ENCODE measurements at regions not wholly inside any gene's neighbourhood (a gene's known extent, or its start where the extent isn't known, plus 50 kb on each side); places are given as distances from the start of the nearest gene placed in this dataset.

DNA sequence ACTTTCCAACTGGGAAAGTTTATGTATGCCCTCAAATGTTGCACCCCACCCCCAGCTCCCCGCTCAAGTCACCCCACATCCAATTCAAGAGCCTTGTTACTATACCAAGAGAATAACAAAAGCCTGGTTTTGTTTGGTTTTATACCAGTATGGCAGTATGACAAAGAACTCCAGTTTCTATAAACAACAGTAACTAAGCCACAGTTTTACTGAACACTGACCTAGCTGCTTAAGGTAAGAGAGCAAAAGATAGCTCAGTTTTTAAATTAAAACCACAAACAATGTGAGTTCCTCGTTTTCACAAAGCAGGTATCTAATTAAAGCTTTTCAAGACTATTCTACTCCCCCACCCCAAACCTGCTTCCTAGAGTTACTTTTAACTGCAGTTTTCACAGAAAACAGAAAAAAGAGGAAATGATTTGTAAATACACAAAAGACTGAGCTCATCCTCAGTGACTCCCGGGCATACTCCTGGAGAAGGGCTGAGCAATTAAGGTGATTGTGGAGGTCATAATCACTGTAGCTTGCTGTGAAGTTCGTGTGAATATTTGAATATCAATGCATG is 59.3 kb upstream of the LHX8 start:
- H3K4me2 ChIP-seq: peak overlapping the region; percentile 54
- peaks cover 17% of the 10 kb centered on the region for H3K4me1 ChIP-seq (ENCODE audit: low read depth, poor library complexity, severe bottlenecking)
- H4K20me1 ChIP-seq (ENCODE audit: insufficient read depth): no peaks in the 10 kb centered on the region
- H3K27me3 ChIP-seq (ENCODE audit: insufficient read depth, low read depth): no peaks in the 10 kb centered on the region
- no peak overlapping the region for H3K4me3 ChIP-seq (IDR thresholded peaks at IDR 0.05; ENCODE audit: insufficient read depth, low read depth, low read length)
- no peaks in the 10 kb centered on the region for H3K36me3 ChIP-seq (ENCODE audit: insufficient read depth)
- H3K9ac ChIP-seq: 0 out of 2 replicates have a peak overlapping the region, but pooled peaks have one; percentile 30
- TF ChIP-seq CTCF (conservative IDR thresholded peaks at IDR 0.05; ENCODE audit: low read depth, low read length): no peak
- H2AFZ ChIP-seq (ENCODE audit: low read depth): peak overlapping the region; percentile 61
- H3K27ac ChIP-seq: peak overlapping the region; percentile 47; the same call in 1 of the 2 replicates
- H3K79me2 ChIP-seq (ENCODE audit: insufficient read depth, low read depth): no peaks in the 10 kb centered on the region

DNA sequence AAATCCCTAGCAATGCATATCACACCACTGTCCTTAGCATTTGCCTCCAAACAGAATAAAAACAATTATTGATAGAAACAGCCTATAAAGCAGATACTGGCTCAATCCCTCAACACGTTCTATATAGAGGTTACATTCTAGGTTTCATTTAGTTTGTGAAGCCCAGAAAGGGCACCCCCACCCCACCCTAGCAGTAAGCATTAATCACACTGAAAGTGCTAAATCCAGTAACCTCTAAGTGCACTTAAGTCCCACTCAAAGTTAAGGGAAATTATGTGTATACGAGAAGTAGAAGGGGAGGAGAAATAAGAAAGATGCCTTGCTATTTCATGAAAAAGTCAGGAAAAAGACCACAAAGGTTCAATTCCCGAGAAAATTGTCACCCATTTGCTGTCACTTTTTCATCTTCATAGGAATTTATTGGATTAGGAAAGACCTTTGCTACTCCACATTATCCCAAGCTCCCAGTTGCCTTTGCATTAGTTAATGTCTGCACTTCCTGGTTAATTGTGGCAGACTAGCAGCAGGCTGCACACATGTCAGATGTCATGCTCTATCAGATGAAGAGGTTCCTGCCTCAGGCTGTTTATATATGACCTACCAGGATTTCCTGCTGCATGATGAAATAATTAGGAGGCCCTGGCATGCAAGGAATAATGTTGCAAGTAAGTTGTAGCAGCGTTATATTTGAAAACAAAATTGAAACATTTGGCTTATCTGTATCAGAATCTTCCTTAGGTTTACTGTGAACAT is 54.5 kb upstream of the LHX8 start:
- no peak overlapping the region for H3K4me3 ChIP-seq (IDR thresholded peaks at IDR 0.05; ENCODE audit: insufficient read depth, low read depth, low read length)
- no peak overlapping the region for H3K9ac ChIP-seq
- H4K20me1 ChIP-seq (ENCODE audit: insufficient read depth): no peaks in the 10 kb centered on the region
- H3K27ac ChIP-seq: no peak overlapping the region
- H3K27me3 ChIP-seq (ENCODE audit: insufficient read depth, low read depth): no peaks in the 10 kb centered on the region
- H3K79me2 ChIP-seq (ENCODE audit: insufficient read depth, low read depth): no peaks in the 10 kb centered on the region
- H3K4me1 ChIP-seq (ENCODE audit: low read depth, poor library complexity, severe bottlenecking): peaks cover 10% of the 10 kb centered on the region
- no peak for TF ChIP-seq CTCF (conservative IDR thresholded peaks at IDR 0.05; ENCODE audit: low read depth, low read length)
- no peaks in the 10 kb centered on the region for H3K36me3 ChIP-seq (ENCODE audit: insufficient read depth)
- H3K4me2 ChIP-seq: no peak overlapping the region
- no peak overlapping the region for H2AFZ ChIP-seq (ENCODE audit: low read depth)

DNA sequence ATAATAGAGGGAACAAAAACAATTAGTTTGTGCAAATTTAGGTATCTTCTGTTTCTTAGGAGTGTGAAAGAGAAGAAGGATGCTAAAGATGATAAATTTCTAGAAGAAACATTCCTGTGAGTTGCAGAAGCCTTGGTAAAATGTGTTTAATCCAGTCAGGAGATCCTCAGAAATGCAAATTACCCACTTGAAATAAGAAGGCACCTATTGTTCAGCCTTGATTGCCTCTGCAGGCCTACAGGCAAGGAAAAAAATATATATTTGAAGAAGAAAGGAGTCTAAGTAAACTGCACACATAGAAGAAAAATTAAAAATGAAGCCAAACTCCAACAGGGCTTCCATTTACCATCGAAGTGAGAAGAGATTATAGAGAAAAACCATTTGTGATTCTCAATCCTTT is 51.0 kb upstream of the LHX8 start:
- Histone ChIP-seq H3K9ac (no peak overlapping the region), H3K27ac (no peak overlapping the region), H3K4me2 (no peak overlapping the region), H3K4me1 (ENCODE audit: low read depth, poor library complexity, severe bottlenecking) (no peaks in the 10 kb centered on the region), H3K79me2 (ENCODE audit: insufficient read depth, low read depth) (no peaks in the 10 kb centered on the region), H3K4me3 (IDR thresholded peaks at IDR 0.05; ENCODE audit: insufficient read depth, low read depth, low read length) (no peak overlapping the region), H2AFZ (ENCODE audit: low read depth) (no peak overlapping the region), H4K20me1 (ENCODE audit: insufficient read depth) (no peaks in the 10 kb centered on the region), H3K36me3 (ENCODE audit: insufficient read depth) (no peaks in the 10 kb centered on the region), H3K27me3 (ENCODE audit: insufficient read depth, low read depth) (no peaks in the 10 kb centered on the region)
- TF ChIP-seq CTCF (conservative IDR thresholded peaks at IDR 0.05; ENCODE audit: low read depth, low read length): no peak

- Histone ChIP-seq H3K79me2 (ENCODE audit: insufficient read depth, low read depth) (no peaks in the 10 kb centered on the region), H2AFZ (ENCODE audit: low read depth) (no peak overlapping the region), H3K4me1 (ENCODE audit: low read depth, poor library complexity, severe bottlenecking) (no peaks in the 10 kb centered on the region), H3K27me3 (ENCODE audit: insufficient read depth, low read depth) (no peaks in the 10 kb centered on the region), H3K9ac (no peak overlapping the region), H3K36me3 (ENCODE audit: insufficient read depth) (no peaks in the 10 kb centered on the region), H4K20me1 (ENCODE audit: insufficient read depth) (no peaks in the 10 kb centered on the region), H3K4me2 (no peak overlapping the region), H3K27ac (no peak overlapping the region), H3K4me3 (IDR thresholded peaks at IDR 0.05; ENCODE audit: insufficient read depth, low read depth, low read length) (no peak overlapping the region)
- no peak for TF ChIP-seq CTCF (conservative IDR thresholded peaks at IDR 0.05; ENCODE audit: low read depth, low read length)
These were observed 50.2 kb upstream of the LHX8 start for GRCh38 chr1:75083848-75084514.
